Heart right ventricle (tissue), 16 donors: ENCODE measurements at regions not wholly inside any gene's neighbourhood (a gene's known extent, or its start where the extent isn't known, plus 50 kb on each side); places are given as distances from the start of the nearest gene placed in this dataset.

Experiments
- ATAC-seq, 8 donors: fragments of 200-7000 bp; cut with Tn5 transposase; one replicate each; pipeline ENCODE4 v1.9.1; 2020; ENCODE audit warnings: mild to moderate bottlenecking in 8 of 8, moderate library complexity in 8 of 8, moderate number of reproducible peaks in 1 of 8
- DNase-seq, 2 donors: peaks; one replicate each; pipeline ENCODE4 v3.0.0-alpha.2; 2020
- H3K27ac ChIP-seq, 10 donors: fragments of 200-600 bp; sonication (generic) in 2 of 10; one replicate each; pipeline versions ENCODE4 v1.5.0 to v1.8.0; 2020 to 2022; ENCODE audit warnings: mild to moderate bottlenecking in 3 of 10
- H3K27me3 ChIP-seq, 7 donors: fragments of 200-600 bp; one replicate each; pipeline ENCODE4 v1.8.0; 2021 to 2022; ENCODE audit warnings: mild to moderate bottlenecking in 2 of 7
- H3K36me3 ChIP-seq, 9 donors: fragments of 200-600 bp; sonication (generic) in 1 of 9; one replicate each; pipeline versions ENCODE4 v1.5.0 to v1.8.0; 2020 to 2022; ENCODE audit warnings: mild to moderate bottlenecking in 2 of 9
- H3K4me1 ChIP-seq, 9 donors: fragments of 200-600 bp; sonication (generic) in 1 of 9; one replicate each; pipeline versions ENCODE4 v1.5.0 to v1.8.0; 2020 to 2022; ENCODE audit warnings: mild to moderate bottlenecking in 4 of 9
- H3K4me3 ChIP-seq, 10 donors: fragments of 200-600 bp; sonication (generic) in 2 of 10; one replicate each; pipeline versions ENCODE4 v1.5.0 to v1.8.0; 2020 to 2022; ENCODE audit warnings: mild to moderate bottlenecking in 7 of 10, moderate library complexity in 2 of 10
- H3K9me3 ChIP-seq, 11 donors: fragments of 200-600 bp in 10 of 11; sonication (generic) in 2 of 11; one replicate each; pipeline versions ENCODE4 v1.5.0 to v1.8.0; 2013 to 2022; ENCODE audit warnings: mild to moderate bottlenecking in 2 of 11, control low read depth in 1 of 11, moderate library complexity in 1 of 11
- CTCF ChIP-seq, 9 donors: fragments of 200-600 bp; sonication (generic) in 2 of 9; IDR thresholded peaks; one replicate each; pipeline versions ENCODE4 v1.5.0 to v1.8.0; 2021 to 2022; ENCODE audit warnings: antibody characterized with exemption in 9 of 9, mild to moderate bottlenecking in 5 of 9, moderate library complexity in 1 of 9
- WGBS, 2 donors: extraction: QIAGEN DNeasy Blood & Tissue Kit; methylation state at CpG; one replicate each; pipeline ENCODE4 v1.1.7; 2013; ENCODE audit warnings: inconsistent platforms in 1 of 2; 5-methylcytosine and 5-hydroxymethylcytosine counted together
- intact Hi-C, 10 donors: fragments of 100-400 bp; cut with DNase I; formaldehyde crosslinking; loops; one replicate each; pipeline versions ENCODE4 v1.11.1 to v1.14.2; 2022
- donor health status: Arrhythmogenic right ventricular cardiomyopathy.
- donor health status: ischemic (EF 13 %, LVEDD 7.1; RV severe dilation, severe dysfunction).
- donor health status: healthy with polysubstance abuse.
- donor health status: DM: no; HTN: yes; CAD: no.
- donor health status: DM: no; HTN: no; CAD: no.
- donor health status: ischemic (EF 25% LVEDD 6.9; RV normal size, moderate dysfunction).
- donor health status: ischemic (EF 25% LVEDD 5.7; RV mildly dilated, moderate dysfunction).
- donor health status: healthy.
- donor health status: DM: yes; HTN: yes; CAD: no.
- donor health status: Ischemic cardiomyopathy.
- donor health status: ischemic (EF 35%, LVEDD 5.7; RV mildly dilated, moderate dysfunction).
- donor health status: nonischemic (EF 11% LVEDD 7.7; RV severe dilation, severe dysfunction).
- donor health status: DM: yes; HTN: yes; CAD: no.
- donor health status: PGD.
- donor health status: ischemic (EF 29% LVEDD 5.4; RV normal size, mild dysfunction).
- donor health status: nonischemic (EF 23%, LVEDD 6.1; RV moderate dilation, normal function).

- peaks cover 0 to 6% (median 0%) of the 10 kb centered on the region in 11 donors for H3K9me3 ChIP-seq
- H3K36me3 ChIP-seq: no peaks in the 10 kb centered on the region
- DNase-seq: no peak
- ATAC-seq: no peak
- no peak for TF ChIP-seq CTCF (IDR thresholded peaks at IDR 0.05)
- no peak overlapping the region for H3K4me3 ChIP-seq
- H3K4me1 ChIP-seq: peaks cover 0 to 16% (median 0%) of the 10 kb centered on the region in 9 donors
- whole genome bisulfite sequencing, 2 donors: 86 to 89% methylated on average over 2 of the region's 2 CpGs
- intact Hi-C loops: no loop called here
- H3K27ac ChIP-seq: no peak overlapping the region
- H3K27me3 ChIP-seq: peaks cover 0 to 3% (median 0%) of the 10 kb centered on the region in 7 donors
These were observed 155.2 kb upstream of the ZFP64 start for GRCh38 chr20:52346797-52347196.

GRCh38 chr20:52342913-52343312, 151.3 kb upstream of the ZFP64 start:
- no peak for TF ChIP-seq CTCF (IDR thresholded peaks at IDR 0.05)
- H3K4me3 ChIP-seq: no peak overlapping the region
- DNase-seq (no peak), ATAC-seq (no peak)
- WGBS, 2 donors: 84 to 85% methylated on average over 3 of the region's 3 CpGs
- H3K27me3 ChIP-seq: peaks cover 0 to 3% (median 0%) of the 10 kb centered on the region in 7 donors
- no peak overlapping the region for H3K27ac ChIP-seq
- no peaks in the 10 kb centered on the region for H3K4me1 ChIP-seq
- H3K9me3 ChIP-seq: peaks cover 0 to 3% (median 0%) of the 10 kb centered on the region in 11 donors
- H3K36me3 ChIP-seq: no peaks in the 10 kb centered on the region
- intact Hi-C loops: no loop called here

GRCh38 chr20:52340036-52340634, 148.6 kb upstream of the ZFP64 start:
- ATAC-seq: no peak
- DNase-seq: no peak
- Histone ChIP-seq H3K36me3 (no peaks in the 10 kb centered on the region), H3K27ac (no peak overlapping the region), H3K4me3 (no peak overlapping the region), H3K27me3 (peaks cover 0 to 3% (median 0%) of the 10 kb centered on the region in 7 donors), H3K9me3 (peaks cover 0 to 4% (median 0%) of the 10 kb centered on the region in 11 donors), H3K4me1 (no peaks in the 10 kb centered on the region)
- WGBS, 2 donors: 69 to 70% methylated on average over 4 of the region's 4 CpGs
- TF ChIP-seq CTCF (IDR thresholded peaks at IDR 0.05): no peak
- intact Hi-C loops: no loop called here

GRCh38 chr20:52332649-52333250, 141.2 kb upstream of the ZFP64 start:
- Histone ChIP-seq H3K4me1 (no peaks in the 10 kb centered on the region), H3K27ac (no peak overlapping the region), H3K36me3 (no peaks in the 10 kb centered on the region), H3K9me3 (peaks cover 0 to 12% (median 0%) of the 10 kb centered on the region in 11 donors), H3K4me3 (no peak overlapping the region), H3K27me3 (peaks cover 0 to 10% (median 0%) of the 10 kb centered on the region in 7 donors)
- no peak for DNase-seq
- 88 to 89% methylated on average over 2 of the region's 2 CpGs for WGBS, 2 donors
- intact Hi-C loops: no loop called here
- TF ChIP-seq CTCF (IDR thresholded peaks at IDR 0.05): no peak
- ATAC-seq: no peak
